Lower leg skin (tissue), 3 donors: ENCODE measurements at regions not wholly inside any gene's neighbourhood (a gene's known extent, or its start where the extent isn't known, plus 50 kb on each side); places are given as distances from the start of the nearest gene placed in this dataset.

Source experiments
- POLR2A ChIP-seq, 2 donors: fragments of 450-650 bp; IDR thresholded peaks; one replicate each; pipeline ENCODE4 v1.6.1; 2016 to 2017; ENCODE audit warnings: antibody characterized with exemption in 2 of 2, mild to moderate bottlenecking in 1 of 2, moderate library complexity in 1 of 2
- TF ChIP-seq, protein P1 (sequence below), 3 donors: fragments of 450-650 bp; IDR thresholded peaks; one replicate each; pipeline ENCODE4 v1.5.1; 2016; ENCODE audit warnings: antibody characterized with exemption in 3 of 3, mild to moderate bottlenecking in 3 of 3, moderate library complexity in 2 of 3

DNA sequence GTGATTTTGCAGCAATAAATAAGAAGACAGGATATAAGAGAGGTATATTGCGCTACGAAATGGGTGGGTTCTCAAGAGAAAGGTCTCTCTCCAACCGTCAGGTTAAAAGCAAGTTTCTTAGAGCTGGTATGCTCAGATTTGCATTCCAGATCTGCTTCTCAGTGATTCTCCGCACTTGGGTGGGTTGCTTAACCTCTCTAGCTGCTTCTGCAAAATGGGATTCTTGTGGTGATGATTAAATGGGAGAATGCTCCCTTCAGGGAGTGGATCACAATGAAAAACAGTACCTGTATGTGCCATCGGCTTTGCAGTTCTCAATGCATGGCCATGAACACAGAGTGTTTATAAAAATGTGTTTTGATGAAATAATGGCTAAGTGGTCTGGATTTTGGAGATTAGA is 477.7 kb downstream of the TNS1 start:
- TF ChIP-seq, protein P1, sequence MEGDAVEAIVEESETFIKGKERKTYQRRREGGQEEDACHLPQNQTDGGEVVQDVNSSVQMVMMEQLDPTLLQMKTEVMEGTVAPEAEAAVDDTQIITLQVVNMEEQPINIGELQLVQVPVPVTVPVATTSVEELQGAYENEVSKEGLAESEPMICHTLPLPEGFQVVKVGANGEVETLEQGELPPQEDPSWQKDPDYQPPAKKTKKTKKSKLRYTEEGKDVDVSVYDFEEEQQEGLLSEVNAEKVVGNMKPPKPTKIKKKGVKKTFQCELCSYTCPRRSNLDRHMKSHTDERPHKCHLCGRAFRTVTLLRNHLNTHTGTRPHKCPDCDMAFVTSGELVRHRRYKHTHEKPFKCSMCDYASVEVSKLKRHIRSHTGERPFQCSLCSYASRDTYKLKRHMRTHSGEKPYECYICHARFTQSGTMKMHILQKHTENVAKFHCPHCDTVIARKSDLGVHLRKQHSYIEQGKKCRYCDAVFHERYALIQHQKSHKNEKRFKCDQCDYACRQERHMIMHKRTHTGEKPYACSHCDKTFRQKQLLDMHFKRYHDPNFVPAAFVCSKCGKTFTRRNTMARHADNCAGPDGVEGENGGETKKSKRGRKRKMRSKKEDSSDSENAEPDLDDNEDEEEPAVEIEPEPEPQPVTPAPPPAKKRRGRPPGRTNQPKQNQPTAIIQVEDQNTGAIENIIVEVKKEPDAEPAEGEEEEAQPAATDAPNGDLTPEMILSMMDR (IDR thresholded peaks at IDR 0.05), result no peak
- no peak for TF ChIP-seq POLR2A (IDR thresholded peaks at IDR 0.05)
